Right atrium auricular region (tissue), 2 donors: ENCODE measurements at regions not wholly inside any gene's neighbourhood (a gene's known extent, or its start where the extent isn't known, plus 50 kb on each side); places are given as distances from the start of the nearest gene placed in this dataset.

Source experiments
- DNase-seq: peaks from one replicate; pipeline ENCODE4 v3.0.0-alpha.2; 2019; ENCODE audit warnings: low spot score
- H3K27ac ChIP-seq, 2 donors: fragments of 200-600 bp; sonication (generic); 1 replicate in 1 of 2; 2 replicates in 1 of 2; pipeline ENCODE4 v1.5.1; 2016 to 2019
- H3K27me3 ChIP-seq, 2 donors: fragments of 200-600 bp; sonication (generic); one replicate each; pipeline versions ENCODE4 v1.5.1 to v1.6.0; 2017 to 2019
- H3K36me3 ChIP-seq: fragments of 200-600 bp; sonication (generic); one replicate; pipeline ENCODE4 v1.5.1; 2016
- H3K4me1 ChIP-seq, 2 donors: fragments of 200-600 bp; sonication (generic); one replicate each; pipeline versions ENCODE4 v1.5.1 to v1.6.0; 2017 to 2019
- H3K4me3 ChIP-seq, 2 donors: fragments of 200-600 bp; sonication (generic); 1 replicate in 1 of 2; 2 replicates in 1 of 2; pipeline ENCODE4 v1.5.1; 2017 to 2019; ENCODE audit warnings: mild to moderate bottlenecking in 1 of 2, moderate library complexity in 1 of 2
- H3K9me3 ChIP-seq, 2 donors: fragments of 200-600 bp; sonication (generic); one replicate each; pipeline ENCODE4 v1.5.1; 2019
- CTCF ChIP-seq, 2 donors: fragments of 200-600 bp; sonication (generic); IDR thresholded peaks; one replicate each; pipeline ENCODE4 v1.5.1; 2019; ENCODE audit warnings: antibody characterized with exemption in 2 of 2

GRCh38 chr3:176587089-176587488, 610.2 kb downstream of the TBL1XR1 start:
- Histone ChIP-seq H3K36me3 (no peaks in the 10 kb centered on the region), H3K4me3 (no peak overlapping the region), H3K9me3 (peaks cover 0 to 11% of the 10 kb centered on the region in 2 donors), H3K27ac (no peak overlapping the region), H3K4me1 (no peaks in the 10 kb centered on the region), H3K27me3 (no peaks in the 10 kb centered on the region)
- no peak for TF ChIP-seq CTCF (IDR thresholded peaks at IDR 0.05)
- DNase-seq, result no peak

GRCh38 chr3:176584413-176585176, 612.7 kb downstream of the TBL1XR1 start:
- H3K27ac ChIP-seq, result no peak overlapping the region
- H3K4me1 ChIP-seq, result no peaks in the 10 kb centered on the region
- no peak for DNase-seq
- no peaks in the 10 kb centered on the region for H3K27me3 ChIP-seq
- no peaks in the 10 kb centered on the region for H3K36me3 ChIP-seq
- H3K9me3 ChIP-seq, result peaks cover 0 to 11% of the 10 kb centered on the region in 2 donors
- H3K4me3 ChIP-seq, result no peak overlapping the region
- no peak for TF ChIP-seq CTCF (IDR thresholded peaks at IDR 0.05)

- Histone ChIP-seq H3K9me3 (peaks cover 0 to 11% of the 10 kb centered on the region in 2 donors), H3K4me3 (no peak overlapping the region), H3K27me3 (no peaks in the 10 kb centered on the region), H3K4me1 (no peaks in the 10 kb centered on the region), H3K36me3 (no peaks in the 10 kb centered on the region), H3K27ac (no peak overlapping the region)
- DNase-seq, result no peak
- TF ChIP-seq CTCF (IDR thresholded peaks at IDR 0.05), result no peak
Observed at GRCh38 chr3:176583956-176584355, 613.3 kb downstream of the TBL1XR1 start.

GRCh38 chr3:176581589-176581988, 615.7 kb downstream of the TBL1XR1 start:
- Histone ChIP-seq H3K27ac (no peak overlapping the region), H3K36me3 (no peaks in the 10 kb centered on the region), H3K4me1 (no peaks in the 10 kb centered on the region), H3K9me3 (peaks cover 0 to 11% of the 10 kb centered on the region in 2 donors), H3K27me3 (no peaks in the 10 kb centered on the region), H3K4me3 (no peak overlapping the region)
- no peak for TF ChIP-seq CTCF (IDR thresholded peaks at IDR 0.05)
- no peak for DNase-seq

- DNase-seq, result no peak
- H3K36me3 ChIP-seq, result no peaks in the 10 kb centered on the region
- no peak for TF ChIP-seq CTCF (IDR thresholded peaks at IDR 0.05)
- no peak overlapping the region for H3K4me3 ChIP-seq
- no peaks in the 10 kb centered on the region for H3K27me3 ChIP-seq
- H3K9me3 ChIP-seq, result peaks cover 0 to 11% of the 10 kb centered on the region in 2 donors
- H3K4me1 ChIP-seq, result no peaks in the 10 kb centered on the region
- H3K27ac ChIP-seq, result no peak overlapping the region
Observed at GRCh38 chr3:176579711-176580185, 617.5 kb downstream of the TBL1XR1 start.

GRCh38 chr3:176578316-176578715, 619.0 kb downstream of the TBL1XR1 start:
- TF ChIP-seq CTCF (IDR thresholded peaks at IDR 0.05), result no peak
- Histone ChIP-seq H3K36me3 (no peaks in the 10 kb centered on the region), H3K4me1 (no peaks in the 10 kb centered on the region), H3K4me3 (no peak overlapping the region), H3K27me3 (no peaks in the 10 kb centered on the region), H3K9me3 (peaks cover 0 to 2% of the 10 kb centered on the region in 2 donors), H3K27ac (no peak overlapping the region)
- no peak for DNase-seq
